ENCODE measurements at regions not wholly inside any gene's neighbourhood (a gene's known extent, or its start where the extent isn't known, plus 50 kb on each side); places are given as distances from the start of the nearest gene placed in this dataset.
"Not testable (repeated sequence)": the region's sequence is repeated elsewhere in the genome, so short reads cannot be mapped to it uniquely, and the experiment has no call there.

DNA sequence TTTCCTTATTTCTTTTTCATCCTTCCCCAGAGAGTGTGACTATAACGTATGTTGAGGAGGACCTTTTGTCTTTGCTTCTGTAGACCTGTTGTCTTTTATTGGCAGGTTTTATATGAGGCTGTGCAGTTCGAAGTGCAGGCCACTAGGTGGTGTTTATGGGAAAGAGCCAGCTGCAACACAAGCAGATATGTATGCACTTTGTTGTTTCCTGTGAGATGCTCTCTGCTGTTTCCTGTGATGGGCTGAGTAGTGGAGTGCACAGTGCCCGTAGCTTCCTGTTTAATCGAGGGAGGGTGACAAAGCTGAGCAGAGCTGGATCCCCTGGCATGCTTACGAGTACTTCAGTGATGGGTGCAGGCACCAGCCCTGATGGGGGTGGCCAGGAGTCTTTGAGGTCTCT is 51.8 kb upstream of the TGIF2LY start:
- TF ChIP-seq, protein P1, sequence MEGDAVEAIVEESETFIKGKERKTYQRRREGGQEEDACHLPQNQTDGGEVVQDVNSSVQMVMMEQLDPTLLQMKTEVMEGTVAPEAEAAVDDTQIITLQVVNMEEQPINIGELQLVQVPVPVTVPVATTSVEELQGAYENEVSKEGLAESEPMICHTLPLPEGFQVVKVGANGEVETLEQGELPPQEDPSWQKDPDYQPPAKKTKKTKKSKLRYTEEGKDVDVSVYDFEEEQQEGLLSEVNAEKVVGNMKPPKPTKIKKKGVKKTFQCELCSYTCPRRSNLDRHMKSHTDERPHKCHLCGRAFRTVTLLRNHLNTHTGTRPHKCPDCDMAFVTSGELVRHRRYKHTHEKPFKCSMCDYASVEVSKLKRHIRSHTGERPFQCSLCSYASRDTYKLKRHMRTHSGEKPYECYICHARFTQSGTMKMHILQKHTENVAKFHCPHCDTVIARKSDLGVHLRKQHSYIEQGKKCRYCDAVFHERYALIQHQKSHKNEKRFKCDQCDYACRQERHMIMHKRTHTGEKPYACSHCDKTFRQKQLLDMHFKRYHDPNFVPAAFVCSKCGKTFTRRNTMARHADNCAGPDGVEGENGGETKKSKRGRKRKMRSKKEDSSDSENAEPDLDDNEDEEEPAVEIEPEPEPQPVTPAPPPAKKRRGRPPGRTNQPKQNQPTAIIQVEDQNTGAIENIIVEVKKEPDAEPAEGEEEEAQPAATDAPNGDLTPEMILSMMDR (IDR thresholded peaks at IDR 0.05; ENCODE audit: borderline replicate concordance, extremely low read depth, low read length, poor library complexity, severe bottlenecking) = peak; percentile 59
- not testable (repeated sequence) for TF ChIP-seq EZH2 (IDR thresholded peaks at IDR 0.05; ENCODE audit: borderline replicate concordance, low read depth, low read length, severe bottlenecking)
